Ascending aorta (tissue), 2 donors: ENCODE measurements at regions not wholly inside any gene's neighbourhood (a gene's known extent, or its start where the extent isn't known, plus 50 kb on each side); places are given as distances from the start of the nearest gene placed in this dataset.

Experiments
- DNase-seq, 2 donors: peaks; one replicate each; pipeline ENCODE4 v3.0.0-alpha.2; 2019; ENCODE audit warnings: low spot score in 2 of 2
- H3K27ac ChIP-seq, 2 donors: fragments of 200-600 bp; sonication (generic); one replicate each; pipeline ENCODE4 v1.5.1; 2016 to 2017; ENCODE audit warnings: mild to moderate bottlenecking in 1 of 2
- H3K27me3 ChIP-seq: fragments of 200-600 bp; sonication (generic); one replicate; pipeline ENCODE4 v1.5.1; 2017
- H3K36me3 ChIP-seq, 2 donors: fragments of 200-600 bp; sonication (generic); one replicate each; pipeline ENCODE4 v1.5.1; 2016
- H3K4me1 ChIP-seq, 2 donors: fragments of 200-600 bp; sonication (generic); one replicate each; pipeline ENCODE4 v1.5.1; 2016 to 2017; ENCODE audit warnings: mild to moderate bottlenecking in 1 of 2
- H3K4me3 ChIP-seq, 2 donors: fragments of 200-600 bp; sonication (generic); one replicate each; pipeline ENCODE4 v1.5.1; 2016 to 2017; ENCODE audit warnings: mild to moderate bottlenecking in 1 of 2
- H3K9me3 ChIP-seq, 2 donors: fragments of 200-600 bp; sonication (generic); one replicate each; pipeline ENCODE4 v1.5.1; 2016
- intact Hi-C: fragments of 100-400 bp; cut with DNase I; formaldehyde crosslinking; loops from one replicate; pipeline ENCODE4 v1.15.1; 2023
- TF ChIP-seq, protein P1 (sequence below), 3 experiments: fragments of 200-600 bp in 2 of 3; fragments of 450-650 bp in 1 of 3; sonication (generic) in 2 of 3; IDR thresholded peaks; one replicate each; pipeline ENCODE4 v1.5.1; 2016 to 2019; ENCODE audit warnings: antibody characterized with exemption in 3 of 3, mild to moderate bottlenecking in 1 of 3, moderate library complexity in 1 of 3

DNA sequence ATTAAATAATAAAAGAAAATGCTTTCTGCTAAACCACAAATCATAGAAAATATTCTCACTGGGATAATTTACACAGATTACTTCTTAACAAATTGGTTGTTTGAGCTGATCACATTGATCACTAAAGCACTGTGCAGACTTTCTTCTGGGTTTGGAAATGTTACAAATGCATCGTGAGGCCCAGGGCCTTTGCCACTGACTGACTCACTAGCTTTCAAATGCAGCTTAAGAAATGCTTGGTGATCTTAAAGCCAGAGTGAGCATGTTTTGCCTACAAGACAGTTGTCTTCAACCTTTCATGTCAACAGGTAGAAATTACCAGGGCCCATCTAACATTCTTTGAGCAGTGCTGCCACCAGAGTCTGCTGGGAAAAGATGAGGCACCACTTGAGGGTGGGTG lies 252.3 kb upstream of the ADRA1B start:
- intact Hi-C loops = no loop called here
- TF ChIP-seq, protein P1, sequence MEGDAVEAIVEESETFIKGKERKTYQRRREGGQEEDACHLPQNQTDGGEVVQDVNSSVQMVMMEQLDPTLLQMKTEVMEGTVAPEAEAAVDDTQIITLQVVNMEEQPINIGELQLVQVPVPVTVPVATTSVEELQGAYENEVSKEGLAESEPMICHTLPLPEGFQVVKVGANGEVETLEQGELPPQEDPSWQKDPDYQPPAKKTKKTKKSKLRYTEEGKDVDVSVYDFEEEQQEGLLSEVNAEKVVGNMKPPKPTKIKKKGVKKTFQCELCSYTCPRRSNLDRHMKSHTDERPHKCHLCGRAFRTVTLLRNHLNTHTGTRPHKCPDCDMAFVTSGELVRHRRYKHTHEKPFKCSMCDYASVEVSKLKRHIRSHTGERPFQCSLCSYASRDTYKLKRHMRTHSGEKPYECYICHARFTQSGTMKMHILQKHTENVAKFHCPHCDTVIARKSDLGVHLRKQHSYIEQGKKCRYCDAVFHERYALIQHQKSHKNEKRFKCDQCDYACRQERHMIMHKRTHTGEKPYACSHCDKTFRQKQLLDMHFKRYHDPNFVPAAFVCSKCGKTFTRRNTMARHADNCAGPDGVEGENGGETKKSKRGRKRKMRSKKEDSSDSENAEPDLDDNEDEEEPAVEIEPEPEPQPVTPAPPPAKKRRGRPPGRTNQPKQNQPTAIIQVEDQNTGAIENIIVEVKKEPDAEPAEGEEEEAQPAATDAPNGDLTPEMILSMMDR (IDR thresholded peaks at IDR 0.05) = no peak
- no peaks in the 10 kb centered on the region for H3K36me3 ChIP-seq

DNA sequence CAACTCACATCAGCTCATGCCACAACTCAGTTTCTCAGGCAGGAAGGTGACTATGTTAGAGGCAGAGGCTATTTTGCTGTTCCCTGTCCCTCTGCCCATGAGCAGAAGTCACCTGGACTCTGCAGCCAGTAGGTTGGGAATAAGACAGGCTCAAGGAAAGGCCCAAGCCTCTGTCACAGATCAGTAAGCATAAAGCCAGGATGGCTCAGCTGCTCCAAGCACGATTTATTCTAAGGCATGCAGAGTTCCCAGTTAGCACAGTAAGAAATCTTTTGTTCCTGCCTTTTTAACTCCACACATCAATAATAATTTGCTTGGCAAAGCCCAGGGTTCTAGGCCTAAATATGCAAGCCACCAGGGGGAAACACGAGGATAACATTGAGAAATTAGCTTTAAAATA lies 249.0 kb upstream of the ADRA1B start:
- Histone ChIP-seq H3K4me1 (no peaks in the 10 kb centered on the region), H3K36me3 (no peaks in the 10 kb centered on the region), H3K27ac (no peak overlapping the region), H3K27me3 (no peaks in the 10 kb centered on the region), H3K9me3 (no peaks in the 10 kb centered on the region), H3K4me3 (no peak overlapping the region)
- intact Hi-C loops = no loop called here
- no peak for DNase-seq
- TF ChIP-seq, protein P1 (IDR thresholded peaks at IDR 0.05) = no peak

More for the DNA sequence above, 252.3 kb upstream of the ADRA1B start:
- Histone ChIP-seq H3K27me3 (no peaks in the 10 kb centered on the region), H3K4me1 (no peaks in the 10 kb centered on the region), H3K9me3 (no peaks in the 10 kb centered on the region), H3K4me3 (no peak overlapping the region), H3K27ac (no peak overlapping the region)
- DNase-seq = no peak

DNA sequence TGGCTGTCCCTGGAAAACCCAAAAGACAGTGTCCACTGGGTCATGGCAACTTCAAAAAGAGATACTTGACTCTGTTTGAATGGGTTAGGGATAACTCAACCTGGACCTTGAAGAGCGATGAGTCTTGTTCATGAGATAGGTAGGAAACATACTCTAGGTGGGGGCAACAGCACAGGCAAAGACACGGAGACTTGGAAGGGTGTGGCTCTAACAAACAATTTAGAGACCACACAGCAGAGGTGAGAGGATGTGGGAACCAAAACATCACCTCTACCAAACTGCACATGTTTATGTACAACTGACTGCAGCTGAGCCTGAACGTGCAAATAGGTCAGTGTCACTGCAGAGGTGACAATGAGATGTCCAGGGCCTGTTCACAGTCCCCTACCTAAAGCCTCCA lies 247.7 kb upstream of the ADRA1B start:
- Histone ChIP-seq H3K27me3 (no peaks in the 10 kb centered on the region), H3K36me3 (no peaks in the 10 kb centered on the region), H3K4me3 (no peak overlapping the region), H3K27ac (no peak overlapping the region), H3K9me3 (no peaks in the 10 kb centered on the region), H3K4me1 (no peaks in the 10 kb centered on the region)
- DNase-seq = no peak
- intact Hi-C loops = no loop called here
- TF ChIP-seq, protein P1 (IDR thresholded peaks at IDR 0.05) = no peak

DNA sequence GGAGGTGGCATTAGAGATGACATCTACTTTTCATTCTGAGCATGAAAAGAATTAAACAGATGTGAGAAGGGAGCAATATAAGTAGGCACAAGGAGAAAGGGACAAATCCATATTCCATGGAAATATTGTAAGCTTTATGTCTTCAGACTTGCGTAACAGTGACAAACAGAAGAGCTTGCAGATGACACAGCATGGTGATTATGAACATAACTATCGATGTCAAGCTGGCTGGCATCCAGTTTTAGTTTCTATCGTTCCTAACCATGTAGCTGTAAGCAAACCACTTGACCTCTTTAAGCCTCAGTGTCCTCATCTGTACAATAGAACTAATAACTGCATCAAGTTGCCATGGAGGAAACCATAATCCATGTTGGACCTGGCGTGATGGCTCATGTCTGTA lies 246.7 kb upstream of the ADRA1B start:
- TF ChIP-seq, protein P1 (IDR thresholded peaks at IDR 0.05) = no peak
- Histone ChIP-seq H3K4me3 (no peak overlapping the region), H3K9me3 (no peaks in the 10 kb centered on the region), H3K4me1 (no peaks in the 10 kb centered on the region), H3K36me3 (no peaks in the 10 kb centered on the region), H3K27ac (no peak overlapping the region), H3K27me3 (no peaks in the 10 kb centered on the region)
- intact Hi-C loops = no loop called here
- DNase-seq = no peak

DNA sequence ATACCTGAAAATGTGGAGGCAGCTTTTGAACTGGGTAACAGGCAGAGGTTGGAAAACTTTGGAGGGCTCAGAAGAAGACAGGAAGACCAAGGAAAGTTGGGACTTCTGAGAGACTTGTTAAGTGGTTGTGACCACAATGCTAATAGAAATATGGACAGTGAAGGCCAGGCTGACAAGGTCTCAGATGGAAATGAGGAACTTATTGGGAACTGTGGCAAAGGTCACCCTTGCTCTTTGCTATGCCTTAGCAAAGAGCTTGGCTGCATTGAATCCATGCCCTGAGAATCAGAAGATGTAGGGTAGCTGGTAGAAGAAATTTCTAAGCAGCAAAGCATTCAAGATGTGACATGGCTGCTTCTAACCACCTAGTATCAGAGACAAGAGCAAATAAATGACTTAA lies 244.4 kb upstream of the ADRA1B start:
- DNase-seq = no peak
- Histone ChIP-seq H3K4me3 (no peak overlapping the region), H3K36me3 (no peaks in the 10 kb centered on the region), H3K9me3 (no peaks in the 10 kb centered on the region), H3K27me3 (no peaks in the 10 kb centered on the region), H3K27ac (no peak overlapping the region), H3K4me1 (no peaks in the 10 kb centered on the region)
- intact Hi-C loops = no loop called here
- TF ChIP-seq, protein P1 (IDR thresholded peaks at IDR 0.05) = no peak

DNA sequence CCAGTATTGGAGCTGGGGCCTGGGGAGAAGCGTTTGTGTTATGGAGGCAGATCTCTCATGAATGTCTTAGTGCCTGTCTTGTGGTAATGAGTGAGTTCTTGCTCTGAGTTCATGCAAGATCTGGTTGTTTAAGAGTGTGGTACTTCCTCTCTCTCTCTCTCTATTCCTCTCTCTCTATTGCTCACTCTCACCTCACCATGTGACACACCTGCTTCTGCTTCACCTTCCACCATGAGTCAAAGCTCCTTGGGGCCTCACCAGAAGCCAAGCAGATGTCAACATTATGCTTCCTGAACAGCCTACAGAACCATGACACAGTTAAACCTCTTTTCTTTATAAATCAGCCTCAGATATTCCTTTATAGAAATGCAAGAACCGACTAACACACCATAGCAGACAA lies 242.7 kb upstream of the ADRA1B start:
- no peak overlapping the region for H3K27ac ChIP-seq
- no peaks in the 10 kb centered on the region for H3K27me3 ChIP-seq
- no peaks in the 10 kb centered on the region for H3K9me3 ChIP-seq
- intact Hi-C loops = no loop called here
- TF ChIP-seq, protein P1 (IDR thresholded peaks at IDR 0.05) = no peak
- H3K4me3 ChIP-seq = no peak overlapping the region
- no peaks in the 10 kb centered on the region for H3K4me1 ChIP-seq
- H3K36me3 ChIP-seq = no peaks in the 10 kb centered on the region
- no peak for DNase-seq
